GM21737 (cell line): ENCODE measurements at regions not wholly inside any gene's neighbourhood (a gene's known extent, or its start where the extent isn't known, plus 50 kb on each side); places are given as distances from the start of the nearest gene placed in this dataset.
A peak's percentile ranks its signal among the peaks of the same experiment; 100 is the strongest.
"Not testable (repeated sequence)": the region's sequence is repeated elsewhere in the genome, so short reads cannot be mapped to it uniquely, and the experiment has no call there.

Experiments
- ATAC-seq: cut with Tn5 transposase; IDR thresholded peaks from one replicate; pipeline ENCODE4 v1.9.1; 2021; ENCODE audit warnings: mild to moderate bottlenecking, moderate library complexity; ENCODE audit not compliant: unreplicated experiment

GRCh38 chr2:44084850-44085249 lies 83.8 kb upstream of the PPM1B start:
- ATAC-seq = no peak

GRCh38 chr2:44086629-44087028 lies 82.0 kb upstream of the PPM1B start:
- ATAC-seq = no peak

GRCh38 chr2:44087036-44087713 lies 81.5 kb upstream of the PPM1B start:
- ATAC-seq = peak; percentile 55

GRCh38 chr2:44087714-44088092 lies 81.0 kb upstream of the PPM1B start:
- ATAC-seq = no peak

- ATAC-seq = not testable (repeated sequence)
These were observed 76.2 kb upstream of the PPM1B start for GRCh38 chr2:44092519-44092918.

- no peak for ATAC-seq
These were observed 74.7 kb upstream of the PPM1B start for GRCh38 chr2:44093970-44094369.

- ATAC-seq = no peak
These were observed 71.3 kb upstream of the PPM1B start for GRCh38 chr2:44097322-44097907.

GRCh38 chr2:44098050-44098449 lies 70.6 kb upstream of the PPM1B start:
- peak; percentile 65 for ATAC-seq

- no peak for ATAC-seq
These were observed 69.8 kb upstream of the PPM1B start for GRCh38 chr2:44098891-44099290.

GRCh38 chr2:44100351-44100750 lies 68.3 kb upstream of the PPM1B start:
- ATAC-seq = no peak

- no peak for ATAC-seq
These were observed 67.4 kb upstream of the PPM1B start for GRCh38 chr2:44101246-44101645.

- no peak for ATAC-seq
These were observed 65.7 kb upstream of the PPM1B start for GRCh38 chr2:44102790-44103562.

GRCh38 chr2:44103639-44104038 lies 65.0 kb upstream of the PPM1B start:
- ATAC-seq = no peak

- ATAC-seq = no peak
These were observed 63.8 kb upstream of the PPM1B start for GRCh38 chr2:44104855-44105271.

GRCh38 chr2:44106509-44106908 lies 62.2 kb upstream of the PPM1B start:
- not testable (repeated sequence) for ATAC-seq

GRCh38 chr2:44107086-44107740 lies 61.5 kb upstream of the PPM1B start:
- peak; percentile 82 for ATAC-seq

GRCh38 chr2:44107974-44108373 lies 60.7 kb upstream of the PPM1B start:
- ATAC-seq = no peak

GRCh38 chr2:44109166-44109565 lies 59.5 kb upstream of the PPM1B start:
- no peak for ATAC-seq

- no peak for ATAC-seq
These were observed 58.2 kb upstream of the PPM1B start for GRCh38 chr2:44110444-44110843.

GRCh38 chr2:44112096-44112495 lies 56.6 kb upstream of the PPM1B start:
- ATAC-seq = no peak

GRCh38 chr2:44116319-44116718 lies 52.4 kb upstream of the PPM1B start:
- no peak for ATAC-seq

GRCh38 chr2:44118257-44118656 lies 50.4 kb upstream of the PPM1B start:
- ATAC-seq = no peak
